ENCODE measurements at regions not wholly inside any gene's neighbourhood (a gene's known extent, or its start where the extent isn't known, plus 50 kb on each side); places are given as distances from the start of the nearest gene placed in this dataset.

DNA sequence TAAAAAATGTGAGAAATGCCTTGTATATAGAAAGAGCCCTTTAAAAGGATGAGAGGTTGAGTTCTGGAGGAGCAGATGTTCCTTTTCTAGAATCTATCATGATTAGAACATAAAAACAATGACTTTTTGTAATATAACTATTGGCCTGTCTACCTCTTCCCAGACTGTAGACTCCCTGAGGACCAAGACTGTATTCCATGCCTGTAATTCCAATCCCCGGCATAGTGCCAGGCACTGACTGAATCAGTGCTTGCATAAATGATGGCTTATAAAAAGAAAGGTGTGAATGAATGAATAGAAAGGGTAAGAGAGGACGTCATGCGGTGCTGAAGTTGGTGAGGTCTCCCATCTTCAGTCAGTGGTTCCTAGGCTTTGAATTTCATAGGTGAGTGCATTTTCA, 92.6 kb upstream of the GDNF start:
- TF ChIP-seq, protein P1, sequence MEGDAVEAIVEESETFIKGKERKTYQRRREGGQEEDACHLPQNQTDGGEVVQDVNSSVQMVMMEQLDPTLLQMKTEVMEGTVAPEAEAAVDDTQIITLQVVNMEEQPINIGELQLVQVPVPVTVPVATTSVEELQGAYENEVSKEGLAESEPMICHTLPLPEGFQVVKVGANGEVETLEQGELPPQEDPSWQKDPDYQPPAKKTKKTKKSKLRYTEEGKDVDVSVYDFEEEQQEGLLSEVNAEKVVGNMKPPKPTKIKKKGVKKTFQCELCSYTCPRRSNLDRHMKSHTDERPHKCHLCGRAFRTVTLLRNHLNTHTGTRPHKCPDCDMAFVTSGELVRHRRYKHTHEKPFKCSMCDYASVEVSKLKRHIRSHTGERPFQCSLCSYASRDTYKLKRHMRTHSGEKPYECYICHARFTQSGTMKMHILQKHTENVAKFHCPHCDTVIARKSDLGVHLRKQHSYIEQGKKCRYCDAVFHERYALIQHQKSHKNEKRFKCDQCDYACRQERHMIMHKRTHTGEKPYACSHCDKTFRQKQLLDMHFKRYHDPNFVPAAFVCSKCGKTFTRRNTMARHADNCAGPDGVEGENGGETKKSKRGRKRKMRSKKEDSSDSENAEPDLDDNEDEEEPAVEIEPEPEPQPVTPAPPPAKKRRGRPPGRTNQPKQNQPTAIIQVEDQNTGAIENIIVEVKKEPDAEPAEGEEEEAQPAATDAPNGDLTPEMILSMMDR (IDR thresholded peaks at IDR 0.05): no peak
- TF ChIP-seq, protein P2, sequence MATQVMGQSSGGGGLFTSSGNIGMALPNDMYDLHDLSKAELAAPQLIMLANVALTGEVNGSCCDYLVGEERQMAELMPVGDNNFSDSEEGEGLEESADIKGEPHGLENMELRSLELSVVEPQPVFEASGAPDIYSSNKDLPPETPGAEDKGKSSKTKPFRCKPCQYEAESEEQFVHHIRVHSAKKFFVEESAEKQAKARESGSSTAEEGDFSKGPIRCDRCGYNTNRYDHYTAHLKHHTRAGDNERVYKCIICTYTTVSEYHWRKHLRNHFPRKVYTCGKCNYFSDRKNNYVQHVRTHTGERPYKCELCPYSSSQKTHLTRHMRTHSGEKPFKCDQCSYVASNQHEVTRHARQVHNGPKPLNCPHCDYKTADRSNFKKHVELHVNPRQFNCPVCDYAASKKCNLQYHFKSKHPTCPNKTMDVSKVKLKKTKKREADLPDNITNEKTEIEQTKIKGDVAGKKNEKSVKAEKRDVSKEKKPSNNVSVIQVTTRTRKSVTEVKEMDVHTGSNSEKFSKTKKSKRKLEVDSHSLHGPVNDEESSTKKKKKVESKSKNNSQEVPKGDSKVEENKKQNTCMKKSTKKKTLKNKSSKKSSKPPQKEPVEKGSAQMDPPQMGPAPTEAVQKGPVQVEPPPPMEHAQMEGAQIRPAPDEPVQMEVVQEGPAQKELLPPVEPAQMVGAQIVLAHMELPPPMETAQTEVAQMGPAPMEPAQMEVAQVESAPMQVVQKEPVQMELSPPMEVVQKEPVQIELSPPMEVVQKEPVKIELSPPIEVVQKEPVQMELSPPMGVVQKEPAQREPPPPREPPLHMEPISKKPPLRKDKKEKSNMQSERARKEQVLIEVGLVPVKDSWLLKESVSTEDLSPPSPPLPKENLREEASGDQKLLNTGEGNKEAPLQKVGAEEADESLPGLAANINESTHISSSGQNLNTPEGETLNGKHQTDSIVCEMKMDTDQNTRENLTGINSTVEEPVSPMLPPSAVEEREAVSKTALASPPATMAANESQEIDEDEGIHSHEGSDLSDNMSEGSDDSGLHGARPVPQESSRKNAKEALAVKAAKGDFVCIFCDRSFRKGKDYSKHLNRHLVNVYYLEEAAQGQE (IDR thresholded peaks at IDR 0.05; ENCODE audit: insufficient read depth in 1 of 2, low read depth in 2 of 2, low read length in 1 of 2): no peak
- no peak for TF ChIP-seq TCF7L2 (IDR thresholded peaks at IDR 0.05; ENCODE audit: low read depth, low read length)
- no peak for TF ChIP-seq POLR2AphosphoS5 (IDR thresholded peaks at IDR 0.05; ENCODE audit: low read depth, low read length)
